HG03103 (cell line): ENCODE measurements at regions not wholly inside any gene's neighbourhood (a gene's known extent, or its start where the extent isn't known, plus 50 kb on each side); places are given as distances from the start of the nearest gene placed in this dataset.
A peak's percentile ranks its signal among the peaks of the same experiment; 100 is the strongest.
"Not testable (repeated sequence)": the region's sequence is repeated elsewhere in the genome, so short reads cannot be mapped to it uniquely, and the experiment has no call there.

Source experiments
- ATAC-seq: cut with Tn5 transposase; IDR thresholded peaks from one replicate; pipeline ENCODE4 v1.9.1; 2021; ENCODE audit warnings: low read depth; ENCODE audit not compliant: unreplicated experiment

DNA sequence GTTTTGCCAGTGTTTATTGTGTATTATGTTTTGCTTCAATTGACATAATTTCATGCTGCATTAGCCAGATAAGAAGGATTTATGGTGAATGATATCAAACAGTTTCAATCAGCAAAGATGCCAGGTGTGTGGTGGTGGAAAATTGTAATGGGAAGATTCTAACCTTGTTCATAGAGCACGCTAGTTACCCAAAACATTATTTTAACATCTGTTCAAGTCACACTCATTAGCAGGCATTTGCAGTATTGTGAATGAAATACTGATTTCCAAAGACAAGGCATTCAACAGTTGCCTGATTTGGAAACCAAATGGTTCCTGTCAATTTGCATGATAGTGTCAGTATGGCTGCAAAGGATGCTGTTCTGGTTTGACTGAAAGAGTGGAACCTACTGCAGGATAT, 129.7 kb downstream of the EPC1 start:
- no peak for ATAC-seq

DNA sequence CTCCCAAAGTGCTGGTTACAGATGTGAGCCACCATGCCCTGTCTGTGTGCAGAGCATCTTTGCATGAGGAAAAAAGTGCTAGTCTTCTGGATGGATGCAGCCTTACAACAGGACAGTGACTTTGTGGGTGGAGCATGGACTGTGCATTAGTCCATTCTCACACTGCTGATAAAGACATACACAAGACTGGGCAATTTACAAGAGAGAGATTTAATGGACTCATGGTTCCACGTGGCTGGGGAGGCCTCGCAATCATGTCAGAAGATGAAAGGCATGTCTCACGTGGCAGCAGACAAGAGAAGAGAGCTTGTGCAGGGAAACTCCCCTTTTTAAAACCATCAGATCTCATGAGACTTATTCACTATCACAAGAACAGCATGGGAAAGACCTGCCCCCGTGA, 133.1 kb downstream of the EPC1 start:
- ATAC-seq: not testable (repeated sequence)

DNA sequence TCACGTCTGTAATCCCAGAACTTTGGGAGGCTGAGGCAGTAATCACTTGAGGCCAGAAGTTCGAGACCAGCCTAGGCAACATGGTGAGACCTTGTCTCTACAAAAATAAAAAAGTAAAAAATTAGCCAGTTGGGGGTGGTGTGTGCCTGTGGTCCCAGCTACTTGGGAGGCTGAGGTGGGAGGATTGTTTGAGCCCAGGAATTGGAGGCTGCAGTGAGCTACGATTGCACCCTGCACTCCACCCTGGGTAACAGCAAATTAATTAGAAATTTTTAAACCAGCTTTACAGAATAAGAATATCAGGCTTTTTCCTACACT, 136.0 kb downstream of the EPC1 start:
- ATAC-seq: no peak

DNA sequence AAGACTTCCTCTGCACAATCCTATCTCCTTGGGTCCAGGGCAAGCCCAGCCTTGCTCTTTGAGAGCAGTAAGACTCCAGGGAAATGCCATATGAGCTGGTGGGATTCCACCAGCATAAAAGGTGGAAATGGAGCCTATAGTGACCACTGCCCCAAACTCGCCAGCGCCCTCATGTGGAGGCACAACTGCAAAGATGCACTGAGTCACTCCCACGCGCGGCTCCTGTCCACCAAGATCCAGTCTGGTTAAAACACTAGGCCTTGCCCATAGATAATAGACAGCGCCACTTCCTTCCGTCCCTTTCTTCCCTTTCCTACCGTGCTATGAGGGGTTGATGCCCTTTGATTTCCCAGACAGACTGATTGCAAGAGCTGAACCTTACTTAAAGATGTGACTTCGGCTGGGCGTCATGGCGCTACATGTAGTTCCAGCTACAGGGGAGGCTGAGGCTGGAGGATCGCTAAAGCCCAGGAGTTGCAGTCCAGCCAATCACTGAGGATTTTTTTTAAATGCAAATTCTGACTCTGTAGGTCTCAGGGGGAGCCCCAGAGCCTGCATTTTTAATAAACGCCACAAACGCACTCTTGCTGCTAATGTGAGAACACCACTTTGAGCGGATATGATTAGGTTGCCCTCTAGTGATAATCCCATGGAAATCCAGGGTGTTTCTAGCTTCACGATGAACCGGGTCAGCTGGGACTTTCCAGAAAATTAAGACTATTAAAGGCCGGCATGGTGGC, 136.5 kb downstream of the EPC1 start:
- ATAC-seq: no peak

DNA sequence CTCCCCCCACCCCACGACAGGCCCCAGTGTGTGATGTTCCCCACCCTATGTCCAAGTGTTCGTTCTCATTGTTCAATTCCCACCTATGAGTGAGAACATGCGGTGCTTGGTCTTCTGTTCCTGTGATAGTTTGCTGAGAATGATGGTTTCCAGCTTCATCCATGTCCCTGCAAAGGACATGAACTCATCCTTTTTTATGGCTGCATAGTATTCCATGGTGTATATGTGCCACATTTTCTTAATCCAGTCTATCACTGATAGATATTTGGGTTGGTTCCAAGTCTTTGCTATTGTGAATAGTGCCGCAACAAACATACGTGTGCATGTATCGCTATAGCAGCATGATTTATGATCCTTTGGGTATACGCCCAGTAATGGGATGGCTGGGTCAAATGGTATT, 139.0 kb downstream of the EPC1 start:
- not testable (repeated sequence) for ATAC-seq

DNA sequence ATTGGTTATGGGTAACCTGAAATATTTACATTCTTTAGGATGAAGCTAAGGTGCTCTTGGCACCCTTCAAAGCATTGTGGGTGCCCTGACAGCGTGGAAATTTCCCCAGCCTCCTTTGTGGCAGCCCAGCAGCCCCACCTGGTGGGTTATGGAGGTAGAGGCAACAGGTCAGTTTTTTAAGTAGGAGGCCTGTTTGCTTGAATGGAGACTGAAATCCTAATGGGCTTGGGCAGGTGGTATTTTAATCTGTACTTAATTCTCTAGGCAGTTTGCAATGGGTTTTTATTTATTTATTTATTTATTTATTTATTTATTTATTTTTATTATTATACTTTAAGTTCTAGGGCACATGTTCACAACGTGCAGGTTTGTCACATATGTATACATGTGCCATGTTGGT, 139.4 kb downstream of the EPC1 start:
- ATAC-seq: no peak

DNA sequence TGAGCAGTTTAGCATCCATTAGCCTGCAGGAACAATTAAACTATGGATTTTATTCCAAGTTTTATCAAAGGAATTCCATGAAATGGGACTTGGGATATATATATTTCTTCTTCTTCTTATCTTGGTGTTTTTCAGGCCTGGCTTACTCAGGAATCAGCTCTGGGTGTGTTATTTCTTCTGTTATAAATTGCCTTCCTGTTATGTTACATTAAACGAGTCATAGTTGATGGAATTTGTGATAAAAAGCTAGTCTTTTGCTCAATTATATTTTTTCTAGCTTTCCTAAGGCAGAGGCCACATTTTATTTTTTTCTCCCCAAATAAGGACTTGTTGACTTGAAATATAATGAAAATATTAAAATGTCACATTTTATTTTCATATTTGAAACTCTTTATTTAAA, 141.3 kb downstream of the EPC1 start:
- no peak for ATAC-seq

DNA sequence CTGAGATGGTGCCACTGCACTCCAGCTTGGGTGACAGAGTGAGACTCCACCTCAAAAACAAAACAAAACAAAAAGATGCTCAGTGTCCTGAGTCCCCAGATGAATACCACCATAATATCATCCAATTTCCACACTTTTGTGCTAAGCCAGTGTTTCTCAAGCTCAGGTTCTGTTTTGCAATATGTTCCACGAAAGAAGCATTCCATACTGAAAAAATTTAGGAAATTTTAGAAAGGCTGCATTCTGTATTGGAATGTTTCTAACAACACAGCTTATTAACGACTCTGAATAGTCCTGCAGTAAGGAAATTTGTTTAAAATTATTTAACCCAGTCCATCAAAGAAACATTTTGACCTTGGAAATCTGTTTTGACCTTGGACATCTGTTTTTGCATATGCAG, 142.4 kb downstream of the EPC1 start:
- no peak for ATAC-seq

DNA sequence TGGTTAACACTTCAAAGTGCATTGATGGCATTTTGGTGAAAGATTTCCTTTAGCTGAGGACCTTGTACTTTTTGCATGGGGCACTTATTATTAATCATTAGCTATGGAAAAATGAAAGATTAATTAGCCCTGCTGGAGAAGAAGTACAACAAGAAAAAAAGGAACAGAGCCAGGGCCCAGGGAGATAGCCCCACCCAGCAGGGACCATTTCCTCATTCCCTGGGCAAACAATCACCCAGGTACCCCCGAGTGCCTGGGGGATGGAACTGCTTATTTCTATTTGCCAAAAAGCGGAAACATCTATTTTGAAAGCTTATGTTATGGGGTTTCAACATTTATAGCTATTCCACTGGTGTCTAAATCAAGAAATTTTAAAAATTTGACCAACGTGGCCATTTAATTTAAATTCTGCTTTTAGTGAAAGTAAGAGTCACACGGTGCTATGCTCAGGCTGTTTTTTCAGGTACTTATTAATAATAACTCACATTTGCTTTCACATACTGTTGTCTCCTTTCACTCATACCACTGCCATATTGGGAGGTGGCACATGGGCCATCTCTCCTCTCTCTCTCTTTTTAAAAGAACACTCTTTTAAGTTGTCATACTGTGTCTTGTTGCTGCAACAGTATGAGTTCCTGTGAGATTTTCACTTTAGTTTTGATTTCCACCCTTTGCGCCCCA, 143.6 kb upstream of the KIF5B start:
- ATAC-seq: no peak

DNA sequence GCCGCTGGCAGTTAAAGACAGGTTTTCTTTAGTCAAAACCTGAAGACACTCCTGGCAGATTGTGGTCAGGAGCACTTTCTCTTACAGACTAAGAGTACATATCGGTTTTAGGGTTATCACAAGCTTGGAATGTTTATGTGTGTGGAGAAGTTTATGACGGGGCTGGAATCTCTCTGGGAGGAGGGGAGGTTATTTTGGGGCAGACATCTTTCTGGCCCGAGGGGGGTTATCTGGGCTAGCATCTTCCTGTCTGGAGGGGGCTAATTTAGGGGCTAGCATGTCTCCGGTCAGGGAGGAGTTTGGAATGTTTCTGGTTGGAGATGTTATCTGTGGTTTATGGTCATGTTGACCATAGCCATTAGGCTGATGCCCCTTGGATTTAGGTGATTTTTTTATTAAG, 141.2 kb upstream of the KIF5B start:
- ATAC-seq: no peak

DNA sequence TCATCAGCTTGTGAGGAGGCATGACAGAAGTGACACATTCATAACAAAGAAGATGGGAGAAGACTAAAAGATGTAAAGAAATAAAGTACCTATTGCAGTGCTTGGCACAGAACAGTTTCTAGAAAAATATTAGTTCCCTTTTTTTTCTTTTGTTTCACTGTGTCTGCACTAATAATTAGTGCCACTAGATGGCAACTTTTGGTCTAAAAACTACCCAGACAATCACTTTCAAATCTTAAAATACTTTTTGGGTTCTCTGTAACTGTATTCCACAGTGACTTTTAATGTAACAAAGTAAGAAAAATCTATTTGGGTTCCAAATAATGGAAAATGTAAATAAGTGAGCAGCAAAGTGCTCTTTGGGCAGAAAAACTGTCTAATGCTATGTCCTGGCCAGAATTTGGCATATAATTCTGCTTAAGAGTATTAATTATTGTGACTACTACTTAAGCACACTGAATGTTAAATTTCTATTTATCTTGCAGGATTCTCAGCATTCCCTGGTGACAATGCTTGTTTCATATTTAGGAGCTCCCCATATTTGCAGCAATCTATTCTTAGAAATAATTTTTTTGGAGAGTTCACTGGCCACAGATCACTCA, 134.8 kb upstream of the KIF5B start:
- ATAC-seq: peak; percentile 71

DNA sequence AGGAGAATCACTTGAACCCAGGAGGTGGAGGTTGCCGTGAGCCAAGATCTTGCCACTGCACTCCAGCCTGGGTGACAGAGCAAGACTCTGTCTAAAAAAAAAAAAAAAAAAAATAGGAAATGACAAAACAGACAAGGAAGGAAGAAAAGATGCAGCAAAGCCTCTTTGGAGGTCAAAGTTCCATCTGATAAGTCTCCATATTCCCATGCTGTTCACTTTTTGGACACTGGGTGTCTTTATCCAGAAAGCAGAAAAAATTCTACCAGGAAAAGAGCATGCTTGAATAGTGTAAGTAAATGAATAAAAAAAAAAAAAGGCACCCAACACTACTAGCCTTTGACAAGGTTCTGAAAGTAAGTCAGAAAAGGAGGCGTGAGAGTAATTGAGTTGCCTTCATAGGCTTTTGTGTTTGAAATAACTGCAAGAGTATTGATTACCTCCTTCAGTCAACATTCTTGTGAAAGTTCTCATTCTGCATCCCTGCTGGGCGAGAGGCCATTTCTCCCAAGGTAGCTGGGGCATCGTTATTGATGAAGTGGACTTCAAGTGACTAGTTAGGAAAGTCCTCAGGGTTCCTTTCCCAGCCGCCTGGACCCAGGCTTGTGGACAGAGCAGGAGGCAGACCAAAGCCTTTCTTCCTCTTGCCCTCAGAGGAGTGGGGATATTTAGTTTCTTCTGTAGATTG, 133.3 kb upstream of the KIF5B start:
- no peak for ATAC-seq

DNA sequence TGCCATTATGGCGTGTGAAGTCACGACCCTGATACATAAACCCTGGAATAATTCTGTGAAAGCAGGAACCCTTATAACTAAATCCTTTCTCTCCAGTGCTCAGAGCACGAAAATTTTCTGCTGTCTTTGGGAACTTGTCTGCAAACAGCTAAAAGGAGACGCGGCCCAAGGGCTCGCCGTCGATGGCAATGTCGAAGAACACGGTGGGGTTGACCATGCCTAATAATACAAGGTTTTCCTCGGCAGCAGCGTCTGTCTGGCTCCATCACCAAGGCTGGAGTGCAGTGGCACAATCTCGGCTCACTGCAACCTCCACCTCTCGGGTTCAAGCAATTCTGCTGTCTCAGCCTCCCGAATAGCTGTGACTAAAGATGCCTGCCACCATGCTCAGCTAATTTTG, 132.4 kb upstream of the KIF5B start:
- not testable (repeated sequence) for ATAC-seq

DNA sequence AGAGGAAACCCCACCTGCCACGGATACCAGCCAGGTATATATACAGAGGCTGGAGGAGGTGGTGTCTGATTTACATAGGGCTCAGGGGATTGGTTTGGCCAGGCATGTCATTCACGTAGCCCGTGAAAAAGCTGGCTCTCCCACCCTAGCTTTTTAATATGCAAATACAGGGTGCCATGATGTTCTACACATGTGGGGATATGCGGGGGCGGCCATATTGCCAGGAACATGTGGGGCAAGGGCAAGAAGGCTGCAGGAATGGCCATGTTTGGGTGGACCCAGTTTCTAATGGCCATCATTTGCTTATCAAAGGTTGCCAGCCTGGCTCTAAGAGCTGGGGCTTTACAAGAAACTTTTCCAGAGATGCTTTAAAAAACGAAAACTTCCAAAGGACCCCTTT, 131.5 kb upstream of the KIF5B start:
- no peak for ATAC-seq

DNA sequence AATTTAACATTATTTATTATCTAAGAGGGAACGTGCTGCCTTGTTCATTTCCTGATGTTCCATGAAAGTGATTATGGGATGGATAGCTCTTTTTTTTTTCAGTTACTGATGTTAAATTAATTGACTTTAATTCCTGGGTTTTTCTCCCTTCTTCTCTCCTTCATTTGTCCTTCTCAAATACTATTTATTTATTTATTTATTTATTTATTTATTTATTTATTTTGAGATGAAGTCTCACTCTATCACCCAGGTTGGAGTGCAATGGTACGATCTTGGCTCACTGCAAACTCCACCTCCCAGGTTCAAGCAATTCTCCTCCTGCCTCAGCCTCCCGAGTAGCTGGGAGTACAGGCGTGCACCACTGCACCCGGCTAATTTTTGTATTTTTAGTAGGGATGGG, 127.4 kb upstream of the KIF5B start:
- not testable (repeated sequence) for ATAC-seq

DNA sequence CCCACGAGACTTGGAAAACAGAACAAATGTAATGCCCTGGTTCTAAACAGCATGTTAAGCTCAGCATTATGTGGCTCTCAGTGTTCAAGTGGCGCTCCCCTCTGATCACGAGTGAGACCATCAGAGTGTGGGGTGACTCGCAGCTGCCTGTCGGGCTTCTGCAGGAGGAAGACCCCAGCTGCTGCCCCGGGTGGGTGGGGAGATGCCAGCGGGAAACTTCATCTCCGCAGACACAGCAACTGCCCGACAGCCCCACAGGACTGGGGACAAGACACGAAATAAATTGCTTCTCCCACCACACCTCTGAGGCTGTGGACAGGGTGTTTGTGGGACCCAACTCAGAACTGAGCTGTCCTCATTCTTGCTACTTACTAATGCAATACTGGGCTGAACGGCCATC, 126.3 kb upstream of the KIF5B start:
- ATAC-seq: no peak

DNA sequence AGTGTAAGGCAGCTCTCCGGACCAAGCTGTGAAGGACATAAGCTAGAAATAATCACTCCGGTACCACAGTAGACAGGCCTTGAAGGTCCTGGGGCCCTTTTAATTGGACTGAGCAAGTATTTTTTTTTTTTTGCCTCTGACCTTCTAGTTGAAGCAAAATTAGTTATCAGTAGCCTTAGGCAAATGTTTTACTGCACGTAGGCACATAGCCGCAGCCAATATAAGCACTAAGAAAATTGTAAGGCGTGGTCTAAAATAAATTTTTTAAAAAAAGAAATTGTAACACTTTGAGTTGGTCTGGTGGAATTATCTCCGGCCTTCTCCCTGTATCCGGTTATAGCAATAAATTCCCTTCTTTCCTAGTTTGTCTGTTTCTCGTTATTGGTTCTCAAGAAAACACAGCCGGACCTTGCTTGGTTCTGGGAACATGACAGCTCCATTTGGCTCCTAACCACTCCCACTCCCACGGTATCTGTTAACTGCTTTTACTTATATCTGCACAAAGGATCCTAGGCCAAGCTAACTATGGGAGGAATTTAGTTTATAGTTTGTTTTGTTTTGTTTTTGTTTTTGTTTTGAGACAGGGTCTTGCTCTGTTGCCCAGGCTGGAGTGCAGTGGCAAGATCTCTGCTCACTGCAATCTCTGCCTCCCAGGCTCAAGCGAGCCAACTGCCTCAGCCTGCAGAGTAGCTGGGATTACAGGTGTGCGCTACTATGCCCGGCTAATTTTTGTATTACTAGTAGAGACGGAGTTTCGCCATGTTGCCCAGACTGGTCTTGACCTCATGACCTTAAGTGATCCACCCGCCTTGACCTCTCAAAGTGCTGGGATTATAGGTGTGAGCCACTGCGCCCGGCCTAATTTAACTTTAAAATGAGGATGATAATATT, 124.4 kb upstream of the KIF5B start:
- ATAC-seq: no peak

DNA sequence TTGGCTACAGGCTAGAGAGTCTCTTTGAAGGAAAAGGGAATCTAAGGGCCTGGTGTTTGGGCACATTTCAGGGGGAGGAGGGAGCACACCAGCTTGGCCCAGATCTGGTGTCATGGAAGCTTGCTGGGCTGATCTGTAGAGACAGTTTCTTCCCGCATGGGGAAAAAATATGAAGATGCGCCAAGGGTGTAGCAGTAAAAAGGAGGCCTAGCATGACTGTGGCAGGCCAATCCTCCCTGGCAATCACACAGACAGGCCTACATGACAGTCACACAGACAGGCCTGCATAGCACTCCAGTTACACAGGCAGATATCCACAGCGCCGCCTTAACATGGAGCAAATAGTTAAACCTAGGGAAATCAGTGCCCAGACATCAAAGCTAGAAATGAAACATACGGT, 123.6 kb upstream of the KIF5B start:
- ATAC-seq: no peak

DNA sequence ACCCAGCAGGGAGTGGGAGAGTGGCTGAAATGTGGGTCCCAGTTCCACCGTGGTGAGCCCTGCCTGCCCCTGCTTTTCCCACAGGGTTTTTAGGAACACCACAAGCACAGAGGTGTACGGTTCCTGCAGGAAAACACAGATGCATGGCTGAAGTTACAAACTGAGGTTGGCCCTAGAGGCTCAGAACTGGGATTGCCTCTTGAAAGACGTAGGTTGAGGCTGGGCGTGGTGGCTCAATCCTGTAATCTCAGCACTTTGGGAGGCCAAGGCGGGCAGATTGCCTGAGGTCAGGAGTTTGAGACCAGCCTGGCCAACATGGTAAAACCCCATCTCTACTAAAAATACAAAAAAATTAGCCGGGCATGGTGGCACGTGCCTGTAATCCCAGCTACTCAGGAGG, 121.4 kb upstream of the KIF5B start:
- ATAC-seq: not testable (repeated sequence)

DNA sequence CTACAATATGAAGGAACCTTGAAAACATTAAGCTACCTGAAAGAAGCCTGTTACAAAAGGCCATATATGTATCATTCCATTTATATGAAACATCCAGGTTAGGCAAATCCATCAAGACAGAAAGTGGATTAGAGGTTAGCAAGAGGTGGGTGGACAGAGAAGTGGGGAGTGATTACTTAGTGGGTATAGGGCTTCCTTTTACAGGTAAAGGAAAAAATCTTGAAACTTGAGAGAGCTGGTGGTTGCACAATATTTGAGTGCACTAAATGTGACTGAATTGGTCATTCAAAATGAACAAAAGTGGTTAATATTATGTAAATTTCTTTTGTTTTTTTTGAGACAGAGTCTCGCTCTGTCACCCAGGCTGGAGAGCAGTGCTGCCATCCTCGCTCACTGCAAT, 119.4 kb upstream of the KIF5B start:
- ATAC-seq: no peak
